ENCODE measurements at regions not wholly inside any gene's neighbourhood (a gene's known extent, or its start where the extent isn't known, plus 50 kb on each side); places are given as distances from the start of the nearest gene placed in this dataset.
"Not testable (repeated sequence)": the region's sequence is repeated elsewhere in the genome, so short reads cannot be mapped to it uniquely, and the experiment has no call there.

- no peak for DNase-seq
Observed at GRCh38 chr12:114500775-114501473, 95.0 kb upstream of the TBX5 start.

- DNase-seq = no peak
Observed at GRCh38 chr12:114500131-114500530, 94.2 kb upstream of the TBX5 start.

GRCh38 chr12:114499338-114499737 lies 93.4 kb upstream of the TBX5 start:
- DNase-seq = no peak

GRCh38 chr12:114491916-114492315 lies 86.0 kb upstream of the TBX5 start:
- no peak for DNase-seq

GRCh38 chr12:114484822-114485459 lies 79.0 kb upstream of the TBX5 start:
- not testable (repeated sequence) for DNase-seq

GRCh38 chr12:114483996-114484395 lies 78.1 kb upstream of the TBX5 start:
- no peak for DNase-seq

- DNase-seq = no peak
Observed at GRCh38 chr12:114481200-114481535, 75.2 kb upstream of the TBX5 start.

- DNase-seq = no peak
Observed at GRCh38 chr12:114480337-114481199, 74.6 kb upstream of the TBX5 start.

GRCh38 chr12:114479831-114480230 lies 73.9 kb upstream of the TBX5 start:
- no peak for DNase-seq

- DNase-seq = no peak
Observed at GRCh38 chr12:114478865-114479264, 72.9 kb upstream of the TBX5 start.

GRCh38 chr12:114477989-114478395 lies 72.0 kb upstream of the TBX5 start:
- DNase-seq = no peak

GRCh38 chr12:114476159-114476558 lies 70.2 kb upstream of the TBX5 start:
- no peak for DNase-seq

GRCh38 chr12:114473717-114474116 lies 67.8 kb upstream of the TBX5 start:
- DNase-seq = no peak

GRCh38 chr12:114473018-114473417 lies 67.1 kb upstream of the TBX5 start:
- no peak for DNase-seq

GRCh38 chr12:114457620-114458019 lies 51.7 kb upstream of the TBX5 start:
- DNase-seq = no peak
